AML-193 (cell line): ENCODE measurements at regions not wholly inside any gene's neighbourhood (a gene's known extent, or its start where the extent isn't known, plus 50 kb on each side); places are given as distances from the start of the nearest gene placed in this dataset.

Source experiments
- DNase-seq, 2 experiments: peaks; one replicate each; lab custom pipeline; 2025; lab: John Stamatoyannopoulos, UW

DNA sequence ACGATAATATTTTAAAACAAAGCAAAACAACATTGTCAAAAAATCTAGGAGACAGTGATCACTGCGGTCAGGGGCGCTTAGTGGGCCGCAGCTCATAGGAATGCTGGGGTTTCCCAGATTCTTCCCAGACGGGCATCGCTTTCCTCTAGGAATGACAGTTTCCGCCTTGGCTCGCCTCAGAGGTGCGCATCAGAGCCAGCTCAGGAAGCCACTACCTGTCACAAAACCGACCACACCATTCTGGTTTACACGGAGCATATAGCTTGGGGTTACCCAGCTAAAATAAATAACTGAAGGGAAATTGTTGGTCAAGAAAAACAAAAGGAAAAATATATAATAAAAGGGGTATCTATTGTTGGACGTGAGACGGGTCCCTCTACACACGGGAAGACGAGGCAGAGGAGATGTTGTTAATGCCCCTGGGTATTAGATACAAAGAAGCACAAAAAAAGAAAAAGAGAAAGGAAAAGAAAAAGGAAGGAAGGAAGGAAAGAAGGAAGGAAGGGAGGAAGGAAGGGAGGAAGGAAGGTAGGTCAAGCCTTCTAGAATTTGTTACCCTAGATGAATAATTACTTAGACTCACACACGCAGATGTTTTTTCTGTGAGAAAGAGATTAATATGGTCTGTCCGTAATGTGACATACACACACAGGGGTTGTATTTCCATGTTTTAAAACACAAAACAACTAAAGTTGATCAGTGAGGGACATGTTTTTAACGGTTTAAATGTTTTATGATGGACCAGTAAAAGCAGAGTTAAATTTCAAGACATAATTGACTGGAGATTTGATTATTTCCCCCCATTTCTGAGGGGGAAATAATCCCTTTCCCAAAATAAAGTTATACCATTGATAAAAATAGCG, 292.4 kb upstream of the NFE2L3 start:
- no peak for DNase-seq

DNA sequence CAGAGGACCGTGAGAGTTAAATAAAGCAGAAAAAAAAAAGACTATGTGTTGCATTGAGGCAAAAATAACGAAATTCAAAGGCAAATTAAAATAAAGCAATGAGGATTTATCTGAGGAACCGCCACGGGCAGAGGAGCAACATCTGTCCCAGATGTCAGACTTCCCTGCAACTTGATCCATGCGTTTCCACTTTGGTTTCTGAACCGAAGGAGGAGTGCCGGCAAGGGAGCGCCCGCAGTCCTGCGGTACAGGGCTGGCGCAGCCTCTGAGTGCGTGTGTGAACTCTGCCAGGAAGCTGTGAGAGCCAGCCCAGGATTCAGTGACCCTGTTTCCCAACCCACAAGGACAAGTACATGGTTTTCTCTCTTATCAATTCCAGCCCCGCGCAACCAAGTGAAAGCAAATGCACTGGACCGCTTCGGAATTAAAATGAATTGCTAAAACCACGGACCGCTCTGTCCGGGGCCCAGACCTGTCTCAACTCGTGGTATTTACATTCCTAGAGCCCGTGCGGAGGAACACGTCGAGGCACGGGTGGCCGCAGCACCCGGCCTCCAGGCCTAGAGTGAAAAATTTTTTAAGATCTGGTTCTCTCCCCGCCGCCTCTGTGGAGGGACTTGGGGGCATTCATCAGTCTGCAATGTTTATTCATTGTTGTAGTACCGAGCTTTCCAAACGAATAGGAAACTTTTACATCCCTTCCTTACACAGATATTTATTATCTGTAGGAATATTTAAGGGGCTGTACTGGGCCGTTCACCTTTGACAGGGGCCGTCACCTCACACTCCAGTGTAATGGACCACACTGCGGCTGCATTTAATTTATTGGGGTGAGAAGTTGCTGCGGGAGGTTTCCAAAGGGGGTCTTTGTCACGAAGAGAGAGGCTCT, 291.5 kb upstream of the NFE2L3 start:
- DNase-seq: no peak

DNA sequence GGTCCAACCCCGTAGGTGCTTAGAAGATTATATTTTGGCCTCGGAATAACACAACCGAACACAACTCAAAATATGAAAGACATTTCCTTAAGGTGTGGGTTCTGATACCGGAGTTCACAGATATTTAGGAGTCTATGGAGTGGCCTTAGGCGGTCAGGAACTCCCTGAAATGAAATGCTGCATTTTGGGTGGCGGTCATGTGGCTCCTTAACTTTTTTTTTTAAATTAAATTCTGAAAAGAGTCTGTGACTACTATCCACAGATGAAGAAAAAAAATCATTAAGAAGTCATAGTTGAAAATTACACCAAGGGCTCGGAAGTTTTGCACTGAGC, 290.9 kb upstream of the NFE2L3 start:
- no peak for DNase-seq

DNA sequence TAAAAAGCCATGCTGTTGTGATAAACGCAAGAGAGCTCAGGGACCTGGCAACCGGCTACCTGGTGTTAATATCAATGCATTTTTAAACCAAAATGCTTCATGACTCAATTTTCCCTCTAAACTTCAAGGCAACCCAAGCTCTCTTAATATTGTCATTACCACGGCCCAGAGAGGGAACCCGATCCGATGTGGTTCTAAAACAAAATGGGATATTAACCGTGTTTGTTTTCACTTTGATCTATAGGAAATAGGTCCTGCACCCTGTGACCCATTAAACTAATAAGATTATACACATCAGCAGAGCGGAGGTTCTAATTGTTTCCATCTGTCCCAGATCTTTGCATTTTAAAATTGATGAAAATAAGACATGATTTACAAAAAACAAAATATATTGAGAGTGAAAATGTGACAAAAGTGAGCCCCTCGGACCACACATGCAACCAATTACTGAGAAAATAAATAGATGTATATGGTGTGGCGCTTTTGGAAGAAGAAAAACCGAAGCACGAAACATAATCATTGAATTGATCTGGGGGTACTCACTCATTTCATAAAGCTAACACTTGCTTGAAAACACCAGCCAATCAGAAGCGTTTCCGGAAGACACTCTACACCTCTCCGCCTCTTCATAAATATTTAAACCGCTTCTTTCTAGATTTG, 290.3 kb upstream of the NFE2L3 start:
- DNase-seq: no peak

DNA sequence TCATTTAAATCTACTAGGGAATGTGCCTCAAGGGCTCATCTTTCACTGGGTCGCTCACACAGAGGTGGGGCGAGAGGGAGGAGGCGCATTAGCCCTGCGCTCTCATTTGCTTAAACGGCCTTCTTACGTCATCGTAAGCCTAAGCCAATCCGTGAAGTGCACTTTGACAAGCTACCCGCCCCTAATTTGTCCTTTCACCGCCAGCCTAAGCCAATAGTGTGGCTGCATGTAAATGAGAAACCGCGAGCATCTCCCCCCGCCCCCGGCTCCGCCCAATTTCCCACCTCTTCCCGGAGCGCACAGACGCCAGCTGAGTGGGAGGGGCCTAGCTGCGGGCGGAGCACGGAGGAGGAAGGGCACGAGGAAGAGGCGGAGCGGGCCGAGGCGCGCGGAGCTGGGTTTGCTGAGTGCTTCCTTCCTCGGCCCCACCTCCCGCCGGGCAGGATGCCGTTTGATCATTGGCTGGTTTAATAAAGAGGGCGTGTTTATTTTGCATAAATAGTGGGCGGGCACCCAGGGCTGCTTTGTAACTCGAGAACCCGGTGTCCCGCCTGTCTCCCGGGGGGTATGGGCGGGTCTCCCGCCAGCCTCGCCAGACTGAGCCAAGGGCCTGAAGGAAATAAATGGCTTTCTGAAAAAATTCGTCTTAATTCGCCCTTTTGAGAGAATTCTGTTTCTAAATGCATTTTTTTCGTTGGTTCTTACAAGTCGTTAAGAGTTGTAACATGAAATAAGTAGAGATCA, 289.6 kb upstream of the NFE2L3 start:
- no peak for DNase-seq

DNA sequence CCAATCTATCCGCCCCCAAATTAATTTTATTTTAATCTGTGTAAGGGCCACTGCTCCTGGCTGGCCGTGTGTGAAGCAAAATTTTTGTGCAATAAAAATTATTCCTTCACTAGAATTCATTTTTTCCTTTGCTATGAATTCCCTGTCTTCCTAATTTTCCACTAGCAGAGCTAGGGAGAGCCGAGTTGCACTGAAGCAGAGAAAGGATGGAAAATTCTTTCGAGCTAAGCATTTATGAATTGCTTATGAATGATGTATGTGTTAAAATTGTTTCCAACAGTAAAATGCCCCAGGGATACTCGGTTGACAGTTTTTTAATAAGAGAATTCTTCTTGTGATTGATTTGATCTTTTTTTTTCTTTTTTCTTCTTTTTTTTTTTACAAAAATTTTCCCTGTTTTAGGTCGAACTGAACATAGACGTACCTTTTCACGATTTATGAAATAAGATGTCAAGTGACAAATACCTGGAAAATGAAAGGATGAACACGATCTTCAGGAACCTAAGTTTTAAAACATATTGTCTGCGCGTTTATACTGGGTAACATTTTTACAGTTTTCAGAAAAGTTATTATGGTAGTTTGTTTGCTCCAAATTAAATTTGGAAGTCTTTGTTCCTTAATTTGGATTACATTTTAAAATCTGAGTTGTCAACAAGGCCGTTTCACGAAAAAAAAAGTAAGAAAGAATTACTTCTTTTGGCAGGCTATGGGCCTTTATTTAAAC, 288.8 kb upstream of the NFE2L3 start:
- DNase-seq: no peak

DNA sequence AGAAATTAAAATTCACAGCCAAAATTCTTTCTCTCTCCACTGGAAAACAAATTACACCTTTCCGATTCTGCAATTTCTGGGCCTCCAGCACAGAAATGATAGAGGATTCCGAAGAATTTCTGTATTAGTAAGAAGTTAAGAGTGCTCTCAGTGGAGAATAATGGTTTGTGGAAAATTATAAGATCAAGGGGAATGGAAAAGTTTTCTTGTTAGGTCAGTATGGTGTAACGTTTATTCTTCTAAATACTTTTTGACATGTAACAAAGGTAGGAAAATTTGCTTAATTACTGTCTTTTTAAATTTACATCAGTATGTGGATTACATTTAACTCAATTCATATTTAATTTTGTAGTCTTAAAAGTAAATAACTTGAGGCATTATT, 288.3 kb upstream of the NFE2L3 start:
- DNase-seq: no peak

DNA sequence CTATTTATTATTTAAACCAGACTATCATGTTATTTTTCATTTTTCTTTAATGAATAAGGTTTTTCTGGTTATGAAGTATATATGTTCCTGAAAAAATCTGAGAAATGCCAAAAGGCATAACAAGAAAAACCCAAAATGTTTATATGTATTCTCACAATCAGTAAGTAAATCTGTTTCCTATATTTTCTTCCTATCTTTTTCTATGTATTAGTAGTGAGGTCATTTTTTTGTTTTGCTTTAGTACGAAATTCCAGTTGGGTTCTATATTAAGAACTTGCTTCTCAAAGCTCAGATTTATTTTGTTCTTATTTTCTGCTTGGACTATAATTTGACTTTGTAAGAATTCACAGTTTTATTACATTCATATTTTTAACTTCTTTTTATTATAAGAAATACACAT, 287.5 kb upstream of the NFE2L3 start:
- no peak for DNase-seq

DNA sequence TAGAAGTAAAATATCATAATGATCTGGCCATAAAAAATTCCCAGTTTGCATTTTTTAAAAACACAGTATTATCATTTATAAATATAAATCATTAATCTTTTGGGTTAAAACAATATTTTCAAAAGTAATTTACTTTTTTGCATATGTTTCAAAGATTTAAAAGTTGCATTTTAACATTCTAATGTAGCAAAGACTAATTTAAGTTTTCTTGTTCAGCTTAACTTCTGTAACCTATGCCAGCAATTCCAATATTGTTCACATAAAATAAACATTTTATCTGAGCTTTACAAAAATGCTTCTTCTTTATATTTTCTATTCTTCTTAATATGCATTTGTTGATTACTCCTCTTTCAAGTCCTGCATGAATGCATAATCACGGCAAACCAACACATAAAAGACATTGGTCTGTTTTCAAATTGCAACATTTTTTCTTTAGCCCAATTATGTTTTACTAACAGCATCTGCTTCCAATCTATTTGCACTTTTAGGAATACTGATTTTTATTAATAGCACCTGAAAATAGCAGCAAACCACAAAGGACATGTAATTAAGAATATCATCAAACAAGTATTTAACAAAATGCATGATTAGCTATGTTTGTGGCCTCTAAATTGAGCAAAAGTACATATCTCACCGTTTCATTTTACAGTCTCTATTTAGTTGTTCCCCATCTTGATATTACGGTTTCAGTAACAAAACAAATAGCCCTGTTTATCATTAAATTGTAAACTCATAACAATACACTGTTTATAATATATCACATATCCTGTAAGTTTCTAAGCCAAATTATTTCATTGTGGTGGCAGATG, 286.9 kb upstream of the NFE2L3 start:
- DNase-seq: no peak

DNA sequence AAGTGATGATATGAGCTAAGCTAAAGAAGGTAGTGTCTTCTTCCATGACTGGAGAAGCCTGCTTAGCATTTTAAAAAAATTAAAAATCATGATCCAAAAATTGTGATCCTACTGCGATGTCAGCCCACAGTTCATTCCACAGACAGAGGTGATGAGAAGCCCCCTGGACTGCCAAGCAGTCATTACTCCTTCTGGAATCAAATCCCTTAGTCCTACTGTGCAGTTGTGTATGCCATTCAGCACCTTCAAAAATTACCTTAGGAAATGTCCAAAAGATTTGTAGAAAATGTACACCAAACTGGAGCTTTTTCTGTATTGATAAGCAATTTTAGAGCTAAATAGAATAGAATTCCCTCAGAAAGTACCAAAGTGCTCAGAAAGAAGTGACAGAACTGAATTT, 283.5 kb upstream of the NFE2L3 start:
- DNase-seq: no peak

DNA sequence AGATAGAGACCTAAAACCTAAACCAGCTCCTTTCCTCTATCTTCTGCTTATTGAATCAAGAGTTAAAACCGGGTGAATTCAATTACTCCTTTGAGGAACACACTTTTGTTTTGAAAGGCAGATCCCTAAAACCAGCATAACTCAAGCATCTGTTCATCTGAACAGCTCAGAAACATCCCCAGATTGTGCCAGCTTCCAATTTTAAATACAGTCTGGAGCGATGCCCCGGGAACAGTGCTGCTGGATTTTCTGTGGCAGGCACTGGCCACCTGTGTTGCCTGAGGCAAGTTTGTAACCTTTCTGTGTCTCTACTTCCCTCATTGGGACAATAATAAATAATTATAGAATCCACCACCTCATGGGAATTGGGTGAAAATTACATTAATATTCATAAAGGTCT, 281.4 kb upstream of the NFE2L3 start:
- DNase-seq: no peak

DNA sequence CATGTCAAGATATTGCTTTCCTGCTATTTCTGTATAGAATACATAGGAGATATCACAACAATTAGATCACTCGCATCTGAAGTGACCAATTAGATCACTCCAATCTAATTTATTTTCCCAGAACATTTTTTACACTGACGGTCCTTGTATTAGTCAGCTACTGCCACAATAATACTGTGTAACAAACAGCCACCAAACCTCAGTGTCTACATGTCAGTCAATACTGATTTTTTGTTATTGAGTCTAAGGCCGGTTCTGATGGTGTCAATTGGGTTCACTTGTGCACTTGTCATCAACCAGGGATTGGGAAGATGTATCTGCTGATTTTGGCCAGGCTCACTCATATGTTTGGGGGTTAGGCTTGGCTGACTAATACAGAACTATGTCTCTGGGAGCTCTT, 275.9 kb upstream of the NFE2L3 start:
- DNase-seq: no peak

DNA sequence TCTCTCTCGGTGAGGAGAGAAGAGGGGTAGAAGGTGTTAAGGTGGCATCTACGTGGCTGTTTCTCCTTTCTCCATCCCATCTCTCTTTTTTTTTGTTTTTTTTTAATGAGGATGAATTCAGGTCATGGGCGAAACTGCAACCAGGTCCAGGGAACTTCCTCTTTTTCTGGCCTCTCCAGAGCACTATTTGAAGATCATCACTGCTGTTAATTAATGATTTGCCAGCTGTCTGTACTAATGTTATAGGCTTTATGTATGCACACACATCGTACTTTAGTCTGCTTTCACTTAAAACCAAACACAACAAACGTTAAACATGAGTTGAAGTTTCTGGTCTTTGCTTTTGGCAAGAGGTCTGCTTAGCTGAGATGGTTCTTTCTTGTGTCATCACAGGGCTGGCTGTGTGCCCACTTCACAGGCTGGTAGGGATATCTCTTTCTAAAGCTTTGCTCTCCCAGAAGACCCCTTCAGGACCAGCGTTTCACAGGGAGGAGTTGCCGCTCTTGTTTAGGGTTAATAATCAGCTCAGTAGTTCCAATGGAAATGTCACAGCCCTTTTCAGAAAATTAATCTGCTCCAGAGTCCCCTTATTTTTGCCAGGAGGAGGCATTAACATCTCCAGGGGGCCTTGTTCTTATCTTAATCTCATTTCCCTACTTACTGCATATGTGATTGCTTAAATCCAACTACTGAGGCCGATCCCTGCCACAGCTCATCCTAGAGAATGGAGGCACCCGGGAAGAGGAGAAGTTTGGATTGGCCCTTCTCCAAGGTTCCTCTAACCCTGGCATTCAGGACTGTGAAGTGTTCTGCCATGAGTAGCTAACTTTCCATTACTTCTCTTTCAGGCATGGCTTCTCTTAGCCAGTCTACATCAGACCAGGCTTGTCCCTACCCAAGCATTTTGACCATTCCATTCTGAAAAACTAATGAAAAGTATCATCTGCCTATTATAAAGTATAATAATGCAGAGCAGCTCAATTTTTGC, 273.9 kb upstream of the NFE2L3 start:
- DNase-seq: no peak

DNA sequence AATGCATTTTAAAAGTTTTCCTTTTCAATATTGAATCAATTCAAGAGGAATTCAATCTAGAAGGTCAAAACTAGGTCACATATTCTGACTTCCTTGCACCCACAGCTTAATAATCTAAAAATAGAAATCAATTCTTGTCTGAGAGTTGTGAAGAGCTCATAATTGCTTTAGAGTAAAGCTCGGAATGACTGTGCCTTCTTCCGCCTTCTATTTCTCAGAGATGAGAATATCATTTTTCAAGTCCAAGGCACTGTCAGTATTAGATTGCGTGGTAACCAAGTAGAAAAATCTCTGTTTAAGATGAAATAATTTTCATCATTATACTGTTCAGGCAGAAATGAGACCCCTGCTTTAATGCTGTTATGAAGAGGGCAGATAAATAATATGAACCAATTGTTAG, 272.2 kb upstream of the NFE2L3 start:
- DNase-seq: no peak

DNA sequence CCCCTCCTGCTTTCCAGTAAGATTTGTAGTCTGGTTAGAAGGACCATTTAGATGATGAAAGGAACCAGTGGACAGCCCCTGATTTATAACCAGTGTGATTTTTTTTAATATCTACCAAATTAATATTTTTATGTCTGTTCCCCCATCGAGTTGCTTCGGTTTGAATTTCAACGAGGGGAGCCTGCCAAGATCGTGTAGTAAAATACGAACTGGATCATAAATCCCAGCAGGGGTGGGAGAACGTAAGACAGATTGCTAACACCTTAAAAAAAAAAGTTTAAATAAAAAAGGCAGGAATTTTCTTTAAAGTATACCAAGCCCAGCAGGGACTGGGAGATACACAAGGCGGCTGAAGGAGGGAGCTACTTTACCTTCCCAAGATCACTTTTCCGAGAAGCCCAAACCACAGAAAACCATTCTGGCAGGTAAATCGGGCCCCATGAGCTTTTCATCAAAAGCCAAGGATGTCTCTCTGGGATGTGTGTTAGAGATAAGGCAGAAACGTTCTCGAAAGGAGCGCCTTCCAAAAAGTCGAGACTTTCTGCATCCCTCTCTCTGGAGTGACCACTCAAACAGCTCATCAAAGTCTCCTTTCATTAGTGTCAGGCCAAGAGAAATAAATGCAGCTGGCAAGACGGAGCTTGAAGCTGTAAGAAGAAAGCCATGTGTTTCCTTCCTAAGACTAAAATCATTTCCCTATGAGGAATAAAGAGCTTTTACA, 270.5 kb upstream of the NFE2L3 start:
- no peak for DNase-seq

DNA sequence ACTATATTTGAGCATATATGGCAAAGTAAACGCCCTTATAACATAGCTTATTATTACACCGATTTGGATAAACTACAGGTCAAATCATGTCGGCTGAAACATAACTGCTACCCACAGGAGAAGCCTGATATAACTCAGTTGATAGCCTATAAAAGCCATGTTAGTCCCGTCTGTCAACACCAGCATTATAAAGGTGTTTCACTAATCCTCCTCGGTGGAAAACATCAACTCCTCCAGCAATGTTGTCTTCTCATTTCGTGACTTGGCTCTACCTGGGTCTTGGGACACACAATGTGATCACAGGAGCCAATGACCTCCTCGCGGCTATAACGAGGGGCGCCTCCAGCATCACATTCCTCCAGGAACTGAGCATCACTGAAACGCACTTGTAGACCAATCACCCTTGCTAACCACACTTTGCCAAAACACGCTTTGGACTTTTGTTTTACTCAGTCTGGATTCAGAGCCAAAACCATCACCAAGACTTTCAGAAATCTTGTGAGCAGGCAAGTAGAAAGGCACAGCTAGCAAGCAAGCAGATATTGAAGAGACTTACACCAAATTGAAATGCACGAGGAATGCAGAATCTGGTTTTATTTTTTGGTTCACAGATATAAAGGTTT, 269.7 kb upstream of the NFE2L3 start:
- no peak for DNase-seq

DNA sequence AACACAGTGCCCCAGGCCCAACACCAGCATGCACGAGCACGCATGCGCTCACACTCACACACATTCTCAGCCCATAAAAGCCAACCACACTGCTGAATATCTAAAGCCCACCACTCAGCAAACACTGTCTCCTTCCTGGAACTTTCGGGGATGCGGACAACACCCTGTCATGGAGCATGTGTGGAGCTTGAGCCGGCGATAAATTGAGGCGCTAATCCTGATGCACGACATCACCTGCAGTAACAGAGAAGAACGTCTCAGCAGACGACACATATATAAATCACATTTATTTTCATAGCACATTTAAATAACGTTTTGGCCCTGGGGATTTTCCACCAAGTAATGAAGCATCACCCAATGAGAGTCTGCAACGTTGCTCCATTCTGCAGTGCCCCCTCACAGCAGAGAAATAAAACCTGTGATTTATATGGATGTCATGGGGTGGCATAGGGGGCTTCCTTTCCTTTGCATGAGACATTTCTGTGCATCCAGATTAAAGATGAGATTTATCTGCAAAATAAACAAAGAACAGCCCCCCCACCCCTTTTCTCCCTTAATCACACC, 267.7 kb upstream of the NFE2L3 start:
- DNase-seq: no peak

DNA sequence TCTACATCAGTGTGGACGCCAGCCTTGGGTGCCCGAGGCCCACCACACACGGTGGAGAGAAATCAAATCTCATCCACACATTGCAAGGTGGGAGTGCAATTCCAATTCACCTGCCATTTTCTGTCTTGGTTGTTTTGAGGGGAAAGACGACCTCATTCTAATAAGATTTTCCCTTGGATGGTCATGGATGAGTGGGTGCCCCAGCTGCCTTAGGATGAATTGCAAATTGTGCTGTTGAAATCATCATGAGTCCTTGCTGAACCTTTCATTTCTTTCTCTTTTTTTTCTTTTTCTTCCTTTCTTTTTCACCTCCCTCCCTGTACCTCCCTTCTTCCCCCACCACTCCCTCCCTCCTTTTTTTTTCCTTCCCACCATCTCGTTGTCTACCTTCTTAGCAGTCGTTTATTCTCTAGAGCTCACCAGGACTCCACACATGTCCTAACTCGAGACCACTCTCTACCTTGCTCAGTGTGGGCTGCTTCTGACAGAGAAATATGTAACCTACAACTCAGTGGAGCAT, 266.9 kb upstream of the NFE2L3 start:
- DNase-seq: no peak
